Ovary (tissue), 3 donors: ENCODE measurements at regions not wholly inside any gene's neighbourhood (a gene's known extent, or its start where the extent isn't known, plus 50 kb on each side); places are given as distances from the start of the nearest gene placed in this dataset.

ENCODE experiments used
- CTCF ChIP-seq, 3 donors: fragments of 450-650 bp in 2 of 3; fragments of 200-600 bp in 1 of 3; IDR thresholded peaks; one replicate each; pipeline versions ENCODE4 v1.5.1 to v1.8.0; 2016 to 2022; ENCODE audit warnings: antibody characterized with exemption in 3 of 3, mild to moderate bottlenecking in 1 of 3
- POLR2A ChIP-seq: fragments of 450-650 bp; IDR thresholded peaks from one replicate; pipeline ENCODE4 v1.6.1; 2017; ENCODE audit warnings: antibody characterized with exemption, mild to moderate bottlenecking, moderate library complexity
- donor health status: DM: no; HTN: no; CAD: no.

DNA sequence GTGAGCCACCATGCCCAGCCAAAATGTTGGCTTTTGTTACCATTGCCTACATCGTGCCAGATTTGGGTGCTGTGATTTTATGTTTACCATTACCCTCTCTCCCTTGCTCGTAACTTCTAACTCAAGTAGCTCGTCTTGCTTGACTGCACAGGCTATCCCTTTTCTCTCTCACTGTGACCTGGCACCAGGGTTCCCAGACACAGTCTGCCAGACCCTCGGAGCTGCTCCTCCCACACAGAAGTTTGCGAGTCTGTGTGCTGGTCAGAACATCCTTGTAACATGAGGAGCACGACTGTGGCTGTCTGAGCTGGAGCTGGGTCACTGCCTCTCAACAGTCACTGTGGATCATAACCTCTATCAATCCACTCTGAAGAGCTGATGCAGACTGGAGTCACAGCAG lies 152.5 kb upstream of the ACKR3 start:
- TF ChIP-seq CTCF (IDR thresholded peaks at IDR 0.05) (no peak), POLR2A (no peak)
